Right lobe of liver (tissue), 4 donors: ENCODE measurements at regions not wholly inside any gene's neighbourhood (a gene's known extent, or its start where the extent isn't known, plus 50 kb on each side); places are given as distances from the start of the nearest gene placed in this dataset.
"Not testable (repeated sequence)": the region's sequence is repeated elsewhere in the genome, so short reads cannot be mapped to it uniquely, and the experiment has no call there.

Experiments used
- POLR2A ChIP-seq: fragments of 450-650 bp; IDR thresholded peaks from one replicate; pipeline ENCODE4 v1.6.1; 2017; ENCODE audit warnings: antibody characterized with exemption, mild to moderate bottlenecking
- TF ChIP-seq, protein P1 (sequence below), 4 donors: fragments of 200-600 bp in 3 of 4; fragments of 450-650 bp in 1 of 4; IDR thresholded peaks; one replicate each; pipeline versions ENCODE4 v1.5.1 to v1.8.0; 2016 to 2022; ENCODE audit warnings: antibody characterized with exemption in 4 of 4, mild to moderate bottlenecking in 2 of 4
- donor health status: DM: no; HTN: no; CAD: no.
- donor health status: DM: no; HTN: no; CAD: no.
- donor health status: DM: no; HTN: yes; CAD: no.

DNA sequence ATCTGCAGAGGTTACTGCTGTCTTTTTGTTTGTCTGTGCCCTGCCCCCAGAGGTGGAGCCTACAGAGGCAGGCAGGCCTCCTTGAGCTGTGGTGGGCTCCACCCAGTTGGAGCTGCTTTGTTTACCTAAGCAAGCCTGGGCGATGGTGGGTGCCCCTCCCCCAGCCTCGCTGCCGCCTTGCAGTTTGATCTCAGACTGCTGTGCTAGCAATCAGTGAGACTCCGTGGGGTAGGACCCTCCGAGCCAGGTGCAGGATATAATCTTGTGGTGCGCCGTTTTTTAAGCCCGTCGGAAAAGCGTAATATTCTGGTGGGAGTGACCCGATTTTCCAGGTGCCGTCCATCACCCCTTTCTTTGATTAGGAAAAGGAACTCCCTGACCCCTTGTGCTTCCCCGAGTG lies 211.4 kb downstream of the BTBD3 start:
- TF ChIP-seq, protein P1, sequence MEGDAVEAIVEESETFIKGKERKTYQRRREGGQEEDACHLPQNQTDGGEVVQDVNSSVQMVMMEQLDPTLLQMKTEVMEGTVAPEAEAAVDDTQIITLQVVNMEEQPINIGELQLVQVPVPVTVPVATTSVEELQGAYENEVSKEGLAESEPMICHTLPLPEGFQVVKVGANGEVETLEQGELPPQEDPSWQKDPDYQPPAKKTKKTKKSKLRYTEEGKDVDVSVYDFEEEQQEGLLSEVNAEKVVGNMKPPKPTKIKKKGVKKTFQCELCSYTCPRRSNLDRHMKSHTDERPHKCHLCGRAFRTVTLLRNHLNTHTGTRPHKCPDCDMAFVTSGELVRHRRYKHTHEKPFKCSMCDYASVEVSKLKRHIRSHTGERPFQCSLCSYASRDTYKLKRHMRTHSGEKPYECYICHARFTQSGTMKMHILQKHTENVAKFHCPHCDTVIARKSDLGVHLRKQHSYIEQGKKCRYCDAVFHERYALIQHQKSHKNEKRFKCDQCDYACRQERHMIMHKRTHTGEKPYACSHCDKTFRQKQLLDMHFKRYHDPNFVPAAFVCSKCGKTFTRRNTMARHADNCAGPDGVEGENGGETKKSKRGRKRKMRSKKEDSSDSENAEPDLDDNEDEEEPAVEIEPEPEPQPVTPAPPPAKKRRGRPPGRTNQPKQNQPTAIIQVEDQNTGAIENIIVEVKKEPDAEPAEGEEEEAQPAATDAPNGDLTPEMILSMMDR (IDR thresholded peaks at IDR 0.05), result not testable (repeated sequence)
- not testable (repeated sequence) for TF ChIP-seq POLR2A
